RPMI7951 (cell line): ENCODE measurements at regions not wholly inside any gene's neighbourhood (a gene's known extent, or its start where the extent isn't known, plus 50 kb on each side); places are given as distances from the start of the nearest gene placed in this dataset.
A peak's percentile ranks its signal among the peaks of the same experiment; 100 is the strongest.
"Not testable (repeated sequence)": the region's sequence is repeated elsewhere in the genome, so short reads cannot be mapped to it uniquely, and the experiment has no call there.

Source experiments
- DNase-seq: peaks from one replicate; pipeline ENCODE4 v3.0.0-alpha.2; 2012; ENCODE audit warnings: low read depth

- peak; percentile 70 for DNase-seq
Observed at GRCh38 chr3:31096661-31097395, 202.4 kb upstream of the GADL1 start.

DNA sequence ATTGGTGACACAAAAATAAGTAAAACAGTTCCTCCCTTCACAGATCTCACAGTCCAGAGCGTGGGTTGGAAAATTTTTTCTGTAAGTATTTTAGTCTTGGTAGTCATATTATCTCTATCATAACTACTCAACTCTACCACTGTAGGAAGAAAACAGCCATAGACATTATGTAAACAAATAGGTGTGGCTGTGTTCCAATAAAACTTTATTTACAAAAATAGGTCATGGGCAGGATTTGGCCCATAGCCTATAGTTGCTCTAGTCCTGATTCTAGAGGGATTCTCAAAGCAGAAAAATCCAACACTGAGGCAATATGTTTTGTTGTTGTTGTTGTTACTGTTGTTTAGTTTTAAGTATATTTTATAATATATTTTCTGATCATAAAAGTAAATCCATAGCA lies 206.1 kb upstream of the GADL1 start:
- DNase-seq: no peak

DNA sequence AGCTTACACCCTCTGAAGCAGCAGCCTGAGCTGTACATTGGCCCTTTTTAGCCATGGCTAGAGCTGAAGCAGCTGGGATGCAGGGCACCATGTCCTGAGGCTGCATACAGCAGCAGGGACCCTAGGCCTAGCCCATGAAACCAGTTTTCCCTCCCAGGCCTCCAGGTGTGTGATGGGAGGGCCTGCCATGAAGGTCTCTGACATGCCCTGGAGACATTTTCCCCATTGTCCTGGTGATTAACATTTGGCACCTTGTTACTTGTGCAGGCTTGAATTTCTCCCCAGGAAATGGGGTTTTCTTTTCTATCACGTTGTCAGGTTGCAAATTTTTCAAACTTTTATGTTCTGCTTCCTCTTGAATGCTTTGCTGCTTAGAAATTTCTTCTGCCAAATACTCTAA lies 206.8 kb upstream of the GADL1 start:
- not testable (repeated sequence) for DNase-seq

- peak; percentile 37 for DNase-seq
Observed at GRCh38 chr3:31102196-31102879, 207.9 kb upstream of the GADL1 start.

DNA sequence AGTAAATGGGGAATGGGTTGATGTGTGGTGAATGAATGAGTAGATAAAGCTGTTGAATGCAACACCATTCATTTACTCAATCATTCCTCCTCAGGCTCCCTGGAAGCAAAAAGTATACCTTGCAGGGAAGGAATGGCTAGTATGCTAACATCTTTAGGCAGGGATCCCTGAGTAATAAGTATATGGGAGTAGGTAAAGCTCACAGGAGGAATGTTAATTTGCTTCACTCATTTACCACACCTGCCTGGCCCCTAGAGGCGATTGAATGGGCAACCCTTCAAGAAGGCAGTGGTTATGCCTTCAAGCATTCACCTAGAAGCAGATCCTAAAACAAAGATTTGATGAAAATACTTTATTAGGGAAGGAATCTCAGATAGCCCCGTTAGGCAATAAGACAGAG lies 208.7 kb upstream of the GADL1 start:
- DNase-seq: no peak

- DNase-seq: peak; percentile 71
Observed at GRCh38 chr3:31103623-31104180, 209.2 kb upstream of the GADL1 start.

GRCh38 chr3:31105011-31105410 lies 210.6 kb upstream of the GADL1 start:
- DNase-seq: peak; percentile 13

- peak; percentile 97 for DNase-seq
Observed at GRCh38 chr3:31105438-31106077, 211.1 kb upstream of the GADL1 start.

DNA sequence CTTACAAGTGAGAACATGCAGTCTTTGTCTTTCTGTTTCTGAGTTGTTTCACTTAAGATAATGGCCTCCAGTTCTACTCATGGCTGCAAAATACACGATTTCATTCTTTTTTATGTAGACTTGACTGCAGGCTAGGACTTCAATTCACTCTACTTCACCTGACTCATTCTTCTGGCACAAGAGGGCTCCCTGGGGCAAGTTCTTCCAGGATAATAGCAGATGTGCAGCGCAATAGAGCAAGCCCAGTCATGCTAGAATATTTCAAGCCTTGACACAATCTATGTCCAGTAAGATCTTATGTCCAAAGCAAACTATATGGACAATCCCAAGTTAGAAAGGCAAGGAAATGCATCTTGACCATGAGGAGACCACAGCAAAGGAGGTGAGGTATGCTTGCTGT lies 211.7 kb upstream of the GADL1 start:
- DNase-seq: peak; percentile 95

GRCh38 chr3:31106912-31107311 lies 212.5 kb upstream of the GADL1 start:
- peak; percentile 53 for DNase-seq

- DNase-seq: peak; percentile 11
Observed at GRCh38 chr3:31114929-31115283, 220.4 kb upstream of the GADL1 start.

GRCh38 chr3:31115531-31115930 lies 221.1 kb upstream of the GADL1 start:
- DNase-seq: not testable (repeated sequence)

- peak; percentile 25 for DNase-seq
Observed at GRCh38 chr3:31116651-31117050, 222.2 kb upstream of the GADL1 start.

DNA sequence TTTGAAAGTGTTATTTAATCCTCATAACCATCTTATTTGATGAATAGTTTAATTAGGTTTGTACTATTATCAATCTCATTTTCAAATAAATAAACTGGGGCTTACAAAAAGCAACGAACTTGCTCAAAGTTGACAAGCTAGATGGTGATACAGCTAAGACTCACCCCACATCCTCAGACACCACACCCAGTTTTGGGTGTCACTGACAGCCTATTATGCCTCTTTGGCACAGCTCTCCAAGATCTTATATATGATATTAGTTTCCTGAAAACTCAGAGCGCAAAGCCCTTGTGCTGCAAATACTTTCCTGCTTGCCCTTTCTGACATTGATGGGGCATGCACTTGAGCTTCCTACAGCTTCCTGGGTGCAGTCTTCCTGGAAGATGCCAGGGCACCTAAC lies 223.4 kb upstream of the GADL1 start:
- DNase-seq: no peak

DNA sequence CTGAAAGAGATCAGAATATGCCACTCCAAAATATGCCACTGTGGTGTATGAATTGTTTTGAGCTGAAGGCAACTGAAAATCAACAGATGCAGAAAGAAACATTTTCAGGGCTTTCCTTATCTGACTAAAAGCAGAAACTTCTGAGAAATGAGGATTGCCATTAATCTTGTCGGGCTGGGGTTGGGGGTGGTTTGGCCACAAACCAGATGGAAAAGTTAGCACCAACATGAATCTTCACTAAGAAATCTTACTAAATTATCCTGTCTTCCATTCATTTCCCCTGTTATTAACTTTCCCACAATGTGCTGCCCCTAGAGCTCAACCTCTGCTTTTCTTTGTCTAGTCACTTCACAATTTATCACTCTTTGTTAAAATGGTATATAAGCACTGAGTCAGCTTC lies 229.9 kb upstream of the GADL1 start:
- DNase-seq: peak; percentile 5

- no peak for DNase-seq
Observed at GRCh38 chr3:31125413-31126020, 231.1 kb upstream of the GADL1 start.

- no peak for DNase-seq
Observed at GRCh38 chr3:31129241-31129640, 234.8 kb upstream of the GADL1 start.

DNA sequence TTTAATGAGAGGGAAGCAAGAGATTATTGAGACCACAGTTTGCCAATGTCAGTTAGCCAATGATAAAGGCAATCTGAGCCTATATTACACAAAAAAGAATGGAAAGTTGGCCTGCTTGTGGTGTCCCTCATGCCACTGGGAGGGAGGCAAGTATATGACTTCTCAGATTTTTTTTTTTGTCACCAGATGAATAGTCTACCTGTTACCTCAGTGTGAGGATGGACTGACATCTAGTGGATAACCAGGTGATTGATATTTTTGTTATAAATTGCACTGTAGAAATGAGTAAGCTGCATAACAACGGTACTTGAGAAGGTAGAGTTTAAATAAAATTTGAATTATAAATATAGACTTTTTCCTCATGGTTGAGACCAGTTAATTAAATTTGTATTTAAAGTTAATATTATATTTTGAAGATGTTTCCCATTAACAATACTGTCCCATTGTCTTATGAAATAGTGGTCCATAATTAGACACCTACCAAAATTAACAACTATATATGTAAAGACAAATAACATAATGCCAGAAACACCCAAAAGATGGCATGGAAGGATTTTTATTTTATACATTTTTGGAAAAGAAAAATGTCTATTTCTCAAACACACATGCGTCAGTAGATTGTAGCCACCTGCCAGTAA lies 237.8 kb upstream of the GADL1 start:
- DNase-seq: peak; percentile 67

- no peak for DNase-seq
Observed at GRCh38 chr3:31133541-31133940, 239.1 kb upstream of the GADL1 start.

DNA sequence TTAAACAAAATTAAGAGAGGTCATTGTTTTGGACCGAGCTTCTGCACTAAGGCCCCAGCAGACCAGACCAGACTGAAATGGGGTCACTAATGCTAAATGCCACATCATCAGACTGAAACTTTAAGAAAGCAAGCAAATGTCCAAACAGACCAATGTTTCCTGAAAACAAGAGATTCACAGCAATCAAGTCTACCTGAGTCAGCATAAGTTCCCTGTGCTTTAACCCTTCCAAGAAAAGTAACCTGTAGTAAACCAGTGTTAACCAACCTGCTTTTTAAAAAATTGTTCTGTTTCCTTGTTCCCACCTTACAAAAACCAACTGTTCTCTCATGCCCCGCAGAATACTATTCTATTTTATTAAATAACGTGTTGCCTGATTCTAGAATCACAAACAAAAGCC lies 241.1 kb upstream of the GADL1 start:
- no peak for DNase-seq

DNA sequence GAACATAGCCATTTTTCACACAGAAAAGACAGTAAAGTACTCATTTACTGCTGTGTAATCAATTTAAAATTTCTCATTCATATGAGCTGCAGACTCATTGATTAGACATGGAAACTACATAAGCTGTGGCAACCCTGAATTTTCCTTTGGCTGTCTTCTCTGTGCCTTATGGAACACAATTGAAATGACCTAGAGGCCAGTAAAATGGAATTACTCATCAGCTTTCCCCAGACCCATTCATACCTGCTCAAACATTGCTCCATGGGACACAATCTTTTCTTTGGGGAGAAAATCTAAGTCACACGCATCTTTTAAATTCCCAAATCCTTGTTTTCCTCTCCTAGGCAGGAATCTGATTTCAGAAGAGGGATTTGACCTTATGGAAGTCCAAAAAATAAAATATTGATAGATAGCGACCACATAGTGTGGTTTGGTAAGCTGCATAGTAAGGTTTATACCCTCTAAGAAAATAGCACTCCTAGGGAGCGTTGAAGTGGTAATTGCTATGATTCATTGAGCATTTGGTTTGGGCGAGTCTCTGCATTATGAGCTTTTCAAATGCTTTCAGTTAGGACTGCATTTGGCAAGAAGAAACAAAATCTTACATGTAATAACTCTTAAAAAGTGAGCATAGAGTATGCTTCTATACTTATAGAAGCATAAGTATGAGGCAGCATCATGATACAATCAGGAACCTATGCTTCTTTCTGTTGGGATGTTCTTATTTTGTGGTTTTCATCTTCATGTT lies 243.4 kb upstream of the GADL1 start:
- peak; percentile 13 for DNase-seq
